ENCODE measurements at regions not wholly inside any gene's neighbourhood (a gene's known extent, or its start where the extent isn't known, plus 50 kb on each side); places are given as distances from the start of the nearest gene placed in this dataset.

DNA sequence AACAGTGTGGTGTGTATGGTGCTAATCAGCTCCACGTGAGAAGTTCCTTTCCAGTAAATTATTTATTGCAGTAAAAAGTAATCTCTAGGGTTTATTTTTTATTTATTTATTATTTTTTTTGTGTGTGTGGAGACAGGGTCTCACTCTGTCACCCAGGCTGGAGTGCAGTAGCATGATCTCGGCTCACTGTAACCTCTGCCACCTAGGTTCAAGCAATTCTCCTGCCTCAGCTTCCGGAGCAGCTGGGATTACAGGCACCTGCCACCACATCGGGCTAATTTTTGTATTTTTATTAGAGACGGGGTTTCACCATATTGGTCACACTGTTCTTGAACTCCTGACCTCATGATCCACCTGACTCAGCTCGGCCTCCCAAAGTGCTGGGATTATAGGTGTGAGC, 606.9 kb downstream of the PCDH7 start:
- Histone ChIP-seq H3K36me3 (no peaks in the 10 kb centered on the region), H3K4me3 (no peak overlapping the region), H3K27ac (no peak overlapping the region), H3K27me3 (no peaks in the 10 kb centered on the region), H3K4me1 (ENCODE audit: low read depth) (no peaks in the 10 kb centered on the region), H3K9me3 (ENCODE audit: low read depth) (no peaks in the 10 kb centered on the region)
- no peak for DNase-seq (ENCODE audit: low read depth in 1 of 2, low spot score in 1 of 2)
- TF ChIP-seq, protein P1, sequence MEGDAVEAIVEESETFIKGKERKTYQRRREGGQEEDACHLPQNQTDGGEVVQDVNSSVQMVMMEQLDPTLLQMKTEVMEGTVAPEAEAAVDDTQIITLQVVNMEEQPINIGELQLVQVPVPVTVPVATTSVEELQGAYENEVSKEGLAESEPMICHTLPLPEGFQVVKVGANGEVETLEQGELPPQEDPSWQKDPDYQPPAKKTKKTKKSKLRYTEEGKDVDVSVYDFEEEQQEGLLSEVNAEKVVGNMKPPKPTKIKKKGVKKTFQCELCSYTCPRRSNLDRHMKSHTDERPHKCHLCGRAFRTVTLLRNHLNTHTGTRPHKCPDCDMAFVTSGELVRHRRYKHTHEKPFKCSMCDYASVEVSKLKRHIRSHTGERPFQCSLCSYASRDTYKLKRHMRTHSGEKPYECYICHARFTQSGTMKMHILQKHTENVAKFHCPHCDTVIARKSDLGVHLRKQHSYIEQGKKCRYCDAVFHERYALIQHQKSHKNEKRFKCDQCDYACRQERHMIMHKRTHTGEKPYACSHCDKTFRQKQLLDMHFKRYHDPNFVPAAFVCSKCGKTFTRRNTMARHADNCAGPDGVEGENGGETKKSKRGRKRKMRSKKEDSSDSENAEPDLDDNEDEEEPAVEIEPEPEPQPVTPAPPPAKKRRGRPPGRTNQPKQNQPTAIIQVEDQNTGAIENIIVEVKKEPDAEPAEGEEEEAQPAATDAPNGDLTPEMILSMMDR (IDR thresholded peaks at IDR 0.05; ENCODE audit: low read depth, low read length), result no peak

DNA sequence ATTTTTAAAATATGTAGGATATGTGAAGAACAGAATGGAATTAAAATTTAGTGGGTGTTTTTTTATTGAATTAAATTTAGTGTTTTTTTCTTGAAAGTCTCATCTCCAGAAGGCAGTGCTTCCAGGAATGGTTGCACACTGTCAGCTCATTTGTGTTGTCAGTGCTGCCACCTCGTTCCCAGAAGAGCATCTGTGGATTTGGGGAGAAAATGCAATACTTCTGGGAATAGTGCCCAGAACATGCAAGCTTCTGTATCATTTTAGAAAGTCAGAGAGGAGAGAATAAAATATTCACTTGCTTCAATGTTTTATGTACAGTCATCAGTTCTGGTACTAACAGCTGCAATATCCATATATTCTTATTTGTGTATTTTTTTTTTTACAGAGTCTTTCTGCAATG, 608.8 kb downstream of the PCDH7 start:
- no peaks in the 10 kb centered on the region for H3K36me3 ChIP-seq

DNA sequence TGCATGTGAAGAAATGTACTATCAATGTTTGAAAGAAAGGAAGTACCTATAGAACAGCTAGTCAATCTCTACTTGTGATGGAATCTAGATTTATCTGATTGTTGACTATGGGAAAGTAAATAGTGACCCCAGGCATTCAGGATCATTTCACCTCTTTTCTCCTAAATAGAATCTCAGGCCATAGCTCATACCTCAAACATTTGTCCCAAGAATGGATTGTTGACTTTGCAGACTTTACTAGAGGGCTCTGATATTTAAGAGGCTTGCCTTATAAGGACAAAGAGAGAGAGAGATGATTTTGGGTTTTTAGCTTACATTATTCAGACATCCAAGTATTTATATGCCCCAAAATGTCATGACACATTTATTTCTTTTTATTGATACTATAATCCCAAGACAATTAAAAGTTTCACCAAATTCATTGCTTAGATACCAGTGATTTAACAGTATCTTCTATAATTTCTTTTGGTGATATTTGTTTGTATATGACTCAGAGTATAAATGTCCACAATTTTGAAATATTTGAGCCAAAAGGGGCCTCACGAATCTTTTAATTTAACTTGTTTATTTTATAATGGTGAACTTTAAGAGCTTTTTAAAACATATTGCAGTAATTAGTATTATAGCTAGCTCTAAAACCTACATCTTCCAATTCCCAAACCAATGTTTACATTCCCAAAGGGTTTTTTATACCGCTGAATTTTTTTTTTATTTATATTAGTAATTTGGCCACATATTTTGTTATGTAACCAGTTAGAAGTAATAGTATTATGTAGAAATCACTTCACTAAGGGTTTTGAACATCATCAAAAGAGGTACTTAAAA, 614.1 kb downstream of the PCDH7 start:
- Histone ChIP-seq H3K9me3 (ENCODE audit: low read depth) (no peaks in the 10 kb centered on the region), H3K27me3 (no peaks in the 10 kb centered on the region), H3K27ac (no peak overlapping the region), H3K36me3 (no peaks in the 10 kb centered on the region), H3K4me1 (ENCODE audit: low read depth) (no peaks in the 10 kb centered on the region), H3K4me3 (no peak overlapping the region)
- DNase-seq (ENCODE audit: low read depth in 1 of 2, low spot score in 1 of 2), result no peak
- TF ChIP-seq, protein P1 (IDR thresholded peaks at IDR 0.05; ENCODE audit: low read depth, low read length), result no peak

More for the DNA sequence above, 608.8 kb downstream of the PCDH7 start:
- H3K27me3 ChIP-seq, result no peaks in the 10 kb centered on the region
- H3K9me3 ChIP-seq (ENCODE audit: low read depth), result no peaks in the 10 kb centered on the region
- TF ChIP-seq, protein P1 (IDR thresholded peaks at IDR 0.05; ENCODE audit: low read depth, low read length), result no peak
- H3K4me3 ChIP-seq, result no peak overlapping the region
- no peak overlapping the region for H3K27ac ChIP-seq
- H3K4me1 ChIP-seq (ENCODE audit: low read depth), result no peaks in the 10 kb centered on the region
- peak in 1 of 2 donors; percentile 2 for DNase-seq (ENCODE audit: low read depth in 1 of 2, low spot score in 1 of 2)

DNA sequence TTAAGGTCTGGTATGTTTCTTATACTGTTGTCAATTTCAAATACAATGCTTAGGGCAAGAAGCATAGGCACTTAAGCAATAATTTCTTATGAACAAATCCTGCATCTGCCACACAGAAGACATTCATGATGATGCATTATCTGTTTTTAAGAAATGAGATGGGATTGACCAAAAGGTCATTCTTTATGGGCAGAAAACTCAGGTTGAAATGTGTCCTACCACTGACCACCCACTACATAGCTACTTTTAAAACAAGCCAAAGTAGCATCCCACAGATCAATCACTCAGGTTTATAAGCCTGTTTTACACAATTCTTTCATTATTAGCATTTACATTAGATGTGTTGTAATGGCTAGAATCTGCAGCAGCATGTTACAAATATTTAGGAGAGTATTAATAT, 617.8 kb downstream of the PCDH7 start:
- Histone ChIP-seq H3K27ac (no peak overlapping the region), H3K9me3 (ENCODE audit: low read depth) (no peaks in the 10 kb centered on the region), H3K36me3 (no peaks in the 10 kb centered on the region), H3K27me3 (no peaks in the 10 kb centered on the region), H3K4me1 (ENCODE audit: low read depth) (no peaks in the 10 kb centered on the region), H3K4me3 (no peak overlapping the region)
- TF ChIP-seq, protein P1 (IDR thresholded peaks at IDR 0.05; ENCODE audit: low read depth, low read length), result no peak
- DNase-seq (ENCODE audit: low read depth in 1 of 2, low spot score in 1 of 2), result no peak

DNA sequence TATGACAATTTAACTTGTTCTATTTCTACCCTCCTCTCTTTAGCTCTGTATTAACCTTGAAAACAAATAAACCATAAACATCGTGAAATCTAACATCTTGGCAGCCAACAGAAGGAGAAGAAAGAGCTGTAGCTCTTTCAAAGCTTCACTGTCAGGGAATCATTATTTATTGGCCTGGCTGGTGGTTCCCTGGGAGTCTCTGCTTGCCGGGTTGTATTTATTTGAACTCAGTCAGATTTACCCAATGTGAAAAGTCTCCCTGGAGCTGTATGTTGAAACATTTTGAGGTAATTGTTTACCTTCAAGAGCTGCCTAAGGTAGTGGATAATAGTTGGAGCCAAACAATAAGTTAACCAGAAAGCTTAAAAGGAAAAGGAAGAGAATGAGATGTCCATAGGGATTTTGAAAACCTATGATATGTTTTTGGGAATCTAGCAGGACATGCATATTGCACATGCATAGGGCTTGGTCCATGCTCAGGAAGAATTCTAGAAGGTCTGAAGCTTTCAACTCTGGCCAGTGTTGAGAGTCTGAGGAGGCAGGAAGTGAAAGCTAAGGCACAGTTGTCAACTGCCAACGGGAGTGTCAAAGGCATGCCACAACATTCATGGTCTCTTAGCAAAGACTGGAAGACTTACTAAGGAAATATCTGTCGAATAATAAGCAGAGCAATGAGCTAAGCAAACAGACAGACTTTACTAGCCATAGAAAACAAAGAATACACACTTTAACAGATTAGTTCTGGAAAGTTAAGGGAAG, 621.6 kb downstream of the PCDH7 start:
- Histone ChIP-seq H3K27ac (no peak overlapping the region), H3K4me1 (ENCODE audit: low read depth) (no peaks in the 10 kb centered on the region), H3K9me3 (ENCODE audit: low read depth) (no peaks in the 10 kb centered on the region), H3K36me3 (no peaks in the 10 kb centered on the region), H3K4me3 (no peak overlapping the region), H3K27me3 (no peaks in the 10 kb centered on the region)
- TF ChIP-seq, protein P1 (IDR thresholded peaks at IDR 0.05; ENCODE audit: low read depth, low read length), result no peak
- no peak for DNase-seq (ENCODE audit: low read depth in 1 of 2, low spot score in 1 of 2)
